C4-2B (cell line): ENCODE measurements at regions not wholly inside any gene's neighbourhood (a gene's known extent, or its start where the extent isn't known, plus 50 kb on each side); places are given as distances from the start of the nearest gene placed in this dataset.

Source experiments
- H3K27ac ChIP-seq: fragments of 450-650 bp; 2 replicates; pipeline ENCODE4 v1.5.1; 2017
- CTCF ChIP-seq: fragments of 450-650 bp; conservative IDR thresholded peaks from 2 replicates; pipeline ENCODE4 v1.5.1; 2017; ENCODE audit warnings: mild to moderate bottlenecking
- ZFX ChIP-seq: fragments of 450-650 bp; IDR thresholded peaks from 2 replicates; pipeline ENCODE4 v1.6.1; 2017

- no peak for TF ChIP-seq CTCF
- TF ChIP-seq ZFX = no peak
- no peak overlapping the region for H3K27ac ChIP-seq
Measured at GRCh38 chr10:105844676-105845570, 1203.8 kb downstream of the SORCS3 start.

GRCh38 chr10:105844241-105844640 is 1203.2 kb downstream of the SORCS3 start:
- TF ChIP-seq CTCF = no peak
- no peak for TF ChIP-seq ZFX
- no peak overlapping the region for H3K27ac ChIP-seq

GRCh38 chr10:105843786-105844185 is 1202.7 kb downstream of the SORCS3 start:
- H3K27ac ChIP-seq = no peak overlapping the region
- TF ChIP-seq CTCF (no peak), ZFX (no peak)

GRCh38 chr10:105840288-105840770 is 1199.2 kb downstream of the SORCS3 start:
- no peak overlapping the region for H3K27ac ChIP-seq
- TF ChIP-seq CTCF = no peak
- no peak for TF ChIP-seq ZFX

- no peak for TF ChIP-seq ZFX
- no peak overlapping the region for H3K27ac ChIP-seq
Measured at GRCh38 chr10:105838392-105838791, 1197.3 kb downstream of the SORCS3 start.

GRCh38 chr10:105837951-105838350 is 1196.9 kb downstream of the SORCS3 start:
- no peak overlapping the region for H3K27ac ChIP-seq
- TF ChIP-seq CTCF = no peak
- TF ChIP-seq ZFX = no peak

- no peak overlapping the region for H3K27ac ChIP-seq
- TF ChIP-seq ZFX (no peak), CTCF (no peak)
Measured at GRCh38 chr10:105834261-105835059, 1193.4 kb downstream of the SORCS3 start.
